Thoracic aorta (tissue), 2 donors: ENCODE measurements at regions not wholly inside any gene's neighbourhood (a gene's known extent, or its start where the extent isn't known, plus 50 kb on each side); places are given as distances from the start of the nearest gene placed in this dataset.
"Not testable (repeated sequence)": the region's sequence is repeated elsewhere in the genome, so short reads cannot be mapped to it uniquely, and the experiment has no call there.

ENCODE experiments used
- ATAC-seq: fragments of 150-250 bp; one replicate; pipeline ENCODE4 v1.8.0; 2017; ENCODE audit warnings: low read depth; ENCODE audit not compliant: insufficient number of reproducible peaks, low FRiP score
- DNase-seq: peaks from one replicate; pipeline ENCODE4 v3.0.0-alpha.2; 2020; ENCODE audit warnings: low spot score
- H3K27ac ChIP-seq, 2 donors: fragments of 200-600 bp; sonication (generic); 1 replicate in 1 of 2; 2 replicates in 1 of 2; pipeline ENCODE4 v1.5.1; 2016; ENCODE audit warnings: mild to moderate bottlenecking in 2 of 2, moderate library complexity in 2 of 2
- H3K27me3 ChIP-seq: fragments of 200-600 bp; sonication (generic); replicated peaks from 2 replicates; pipeline ENCODE4 v1.6.0; 2016; ENCODE audit warnings: mild to moderate bottlenecking; ENCODE audit not compliant: insufficient read depth
- H3K36me3 ChIP-seq: fragments of 200-600 bp; sonication (generic); one replicate; pipeline ENCODE4 v1.5.1; 2016
- H3K4me1 ChIP-seq, 2 donors: fragments of 200-600 bp; sonication (generic); 1 replicate in 1 of 2; 2 replicates in 1 of 2; pipeline versions ENCODE4 v1.5.1 to v1.6.0; 2016; ENCODE audit warnings: low read depth in 2 of 2, mild to moderate bottlenecking in 1 of 2; ENCODE audit not compliant: control insufficient read depth in 1 of 2
- H3K4me3 ChIP-seq: fragments of 200-600 bp; sonication (generic); 2 replicates; pipeline ENCODE4 v1.5.1; 2016; ENCODE audit warnings: mild to moderate bottlenecking
- H3K9me3 ChIP-seq: fragments of 200-600 bp; sonication (generic); 2 replicates; pipeline ENCODE4 v1.5.1; 2016
- TF ChIP-seq, protein P1 (sequence below): fragments of 200-600 bp; sonication (generic); IDR thresholded peaks from one replicate; pipeline ENCODE4 v1.5.1; 2019; ENCODE audit warnings: antibody characterized with exemption

DNA sequence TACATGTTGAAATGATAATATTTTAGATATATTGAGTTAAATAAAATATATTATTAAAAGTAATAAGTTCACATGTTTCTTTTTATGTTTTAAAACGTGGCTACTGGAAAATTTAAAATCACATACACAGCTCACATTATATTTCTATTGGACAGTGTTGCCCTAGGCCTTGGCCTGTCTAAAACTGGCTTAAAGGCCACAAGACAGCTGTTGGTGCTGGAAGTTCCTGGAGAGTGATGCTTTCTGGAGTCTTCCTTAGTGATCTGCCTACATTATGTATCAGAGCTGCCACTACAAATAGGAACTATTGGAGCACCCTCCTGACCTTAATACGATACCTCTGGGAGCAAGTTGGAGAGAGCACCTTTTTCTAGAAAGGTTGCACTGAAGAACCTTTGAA lies 254.1 kb upstream of the C2CD4B start:
- Histone ChIP-seq H3K27ac (peak overlapping the region in 1 of 2 donors; percentile 55), H3K27me3 (no peaks in the 10 kb centered on the region), H3K4me1 (peaks cover 23 to 45% of the 10 kb centered on the region in 2 donors), H3K36me3 (no peaks in the 10 kb centered on the region), H3K9me3 (no peaks in the 10 kb centered on the region), H3K4me3 (no peak overlapping the region)
- TF ChIP-seq, protein P1, sequence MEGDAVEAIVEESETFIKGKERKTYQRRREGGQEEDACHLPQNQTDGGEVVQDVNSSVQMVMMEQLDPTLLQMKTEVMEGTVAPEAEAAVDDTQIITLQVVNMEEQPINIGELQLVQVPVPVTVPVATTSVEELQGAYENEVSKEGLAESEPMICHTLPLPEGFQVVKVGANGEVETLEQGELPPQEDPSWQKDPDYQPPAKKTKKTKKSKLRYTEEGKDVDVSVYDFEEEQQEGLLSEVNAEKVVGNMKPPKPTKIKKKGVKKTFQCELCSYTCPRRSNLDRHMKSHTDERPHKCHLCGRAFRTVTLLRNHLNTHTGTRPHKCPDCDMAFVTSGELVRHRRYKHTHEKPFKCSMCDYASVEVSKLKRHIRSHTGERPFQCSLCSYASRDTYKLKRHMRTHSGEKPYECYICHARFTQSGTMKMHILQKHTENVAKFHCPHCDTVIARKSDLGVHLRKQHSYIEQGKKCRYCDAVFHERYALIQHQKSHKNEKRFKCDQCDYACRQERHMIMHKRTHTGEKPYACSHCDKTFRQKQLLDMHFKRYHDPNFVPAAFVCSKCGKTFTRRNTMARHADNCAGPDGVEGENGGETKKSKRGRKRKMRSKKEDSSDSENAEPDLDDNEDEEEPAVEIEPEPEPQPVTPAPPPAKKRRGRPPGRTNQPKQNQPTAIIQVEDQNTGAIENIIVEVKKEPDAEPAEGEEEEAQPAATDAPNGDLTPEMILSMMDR: no peak
- DNase-seq (no peak), ATAC-seq (no peak)

DNA sequence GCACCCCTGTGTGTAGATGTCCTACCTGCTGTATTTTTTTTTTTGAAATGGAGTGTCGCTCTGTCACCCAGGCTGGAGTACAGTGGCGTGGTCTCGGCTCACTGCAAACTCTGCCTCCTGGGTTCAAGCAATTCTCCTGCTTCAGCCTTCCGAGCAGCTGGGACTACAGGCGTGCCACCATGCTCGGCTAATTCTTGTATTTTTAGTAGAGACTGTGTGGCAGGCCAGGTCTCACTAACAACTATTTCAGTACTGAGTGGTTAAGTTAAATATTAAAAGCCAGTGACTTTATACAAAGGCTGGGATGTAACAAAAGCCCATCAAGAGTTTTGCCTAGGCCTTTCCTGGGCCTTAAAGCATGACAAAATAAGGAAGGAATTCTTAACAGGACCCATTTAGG lies 255.3 kb upstream of the C2CD4B start:
- not testable (repeated sequence) for H3K9me3 ChIP-seq, H3K4me3 ChIP-seq, ATAC-seq, H3K36me3 ChIP-seq, DNase-seq, H3K27me3 ChIP-seq
- Histone ChIP-seq H3K27ac (peak overlapping the region; percentile 13 to 55), H3K4me1 (peaks cover 15 to 47% of the 10 kb centered on the region in 2 donors)

DNA sequence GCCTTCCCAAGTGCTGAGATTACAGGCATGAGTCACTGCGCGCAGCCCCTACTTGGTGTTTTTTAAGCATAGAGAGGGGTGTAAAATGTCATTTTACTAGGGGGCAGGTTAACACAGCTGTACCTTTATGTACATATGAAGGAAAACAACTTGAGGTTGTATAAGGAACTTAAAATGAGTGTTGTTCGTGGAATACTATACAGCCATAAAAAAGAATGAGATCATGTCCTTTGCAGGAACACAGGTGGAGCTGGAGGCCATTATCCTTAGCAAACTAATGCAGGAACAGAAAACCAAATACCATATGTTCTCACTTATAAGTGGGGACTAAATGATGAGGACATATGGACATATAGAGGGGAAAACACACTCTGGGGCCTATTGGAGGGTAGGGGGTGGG lies 256.2 kb upstream of the C2CD4B start:
- Histone ChIP-seq H3K27me3 (no peaks in the 10 kb centered on the region), H3K9me3 (no peaks in the 10 kb centered on the region), H3K36me3 (no peaks in the 10 kb centered on the region), H3K4me1 (peaks cover 20 to 47% of the 10 kb centered on the region in 2 donors), H3K4me3 (no peak overlapping the region), H3K27ac (peak overlapping the region in 1 of 2 donors; percentile 55)
- ATAC-seq (no peak), DNase-seq (no peak)
- TF ChIP-seq, protein P1: no peak

DNA sequence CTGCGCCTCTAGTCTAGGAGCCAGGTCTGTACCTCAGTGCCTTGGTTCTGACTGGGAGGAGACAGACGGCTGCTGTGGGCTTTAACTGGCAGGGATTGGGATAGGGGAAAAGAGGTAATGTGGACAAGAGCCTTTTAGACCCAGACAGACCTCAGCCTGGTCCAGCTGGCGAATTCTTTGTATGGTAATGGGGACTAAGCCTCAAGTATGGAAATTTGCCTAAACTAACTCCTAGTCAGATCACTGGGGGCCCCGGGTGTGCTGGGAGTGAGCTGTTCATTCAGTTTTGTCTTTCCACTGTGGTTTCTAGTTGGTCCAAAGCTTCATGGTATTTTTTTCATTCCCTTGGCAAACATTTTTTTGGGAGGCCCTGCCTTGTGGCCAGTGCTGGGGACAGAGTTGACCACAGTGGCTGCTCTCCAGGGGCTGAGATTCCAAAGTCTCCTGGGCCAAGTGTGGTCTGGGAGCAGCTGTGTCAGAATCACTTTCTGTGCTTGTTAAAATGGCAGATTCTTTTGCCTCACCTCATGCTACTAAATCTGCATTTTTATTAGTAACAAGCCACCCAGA lies 261.4 kb upstream of the C2CD4B start:
- H3K27me3 ChIP-seq: no peaks in the 10 kb centered on the region
- H3K4me1 ChIP-seq: peaks cover 35 to 69% of the 10 kb centered on the region in 2 donors
- H3K9me3 ChIP-seq: no peaks in the 10 kb centered on the region
- DNase-seq (no peak), ATAC-seq (no peak)
- peak overlapping the region; percentile 33 for H3K4me3 ChIP-seq
- TF ChIP-seq, protein P1: no peak
- H3K36me3 ChIP-seq: no peaks in the 10 kb centered on the region
- peak overlapping the region; percentile 81 to 86 for H3K27ac ChIP-seq

DNA sequence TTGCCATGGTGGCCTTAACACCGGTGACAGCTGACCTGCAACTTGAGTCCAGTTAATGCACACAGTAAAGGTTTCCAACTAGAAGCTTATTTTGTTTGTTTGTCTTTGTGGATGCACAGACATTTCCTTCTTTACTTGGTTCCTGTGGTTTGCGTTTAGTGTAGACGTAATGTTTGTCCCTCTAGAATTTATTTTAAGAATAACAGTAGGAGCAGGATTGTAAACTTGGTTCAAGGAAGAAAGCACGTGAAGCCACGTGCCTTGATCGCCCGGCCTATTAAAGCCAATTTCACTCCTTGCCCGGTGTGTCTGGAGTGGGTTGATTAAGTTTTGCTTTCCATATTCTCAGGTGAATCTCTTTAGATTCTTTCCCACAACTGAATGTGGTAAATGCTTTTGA lies 263.2 kb upstream of the C2CD4B start:
- Histone ChIP-seq H3K4me3 (no peak overlapping the region), H3K9me3 (no peaks in the 10 kb centered on the region), H3K36me3 (no peaks in the 10 kb centered on the region), H3K27ac (peak overlapping the region in 1 of 2 donors; percentile 46), H3K27me3 (no peaks in the 10 kb centered on the region), H3K4me1 (peaks cover 44 to 87% of the 10 kb centered on the region in 2 donors)
- ATAC-seq (no peak), DNase-seq (no peak)
- TF ChIP-seq, protein P1: no peak
